IMR-90 (cell line): ENCODE measurements at regions not wholly inside any gene's neighbourhood (a gene's known extent, or its start where the extent isn't known, plus 50 kb on each side); places are given as distances from the start of the nearest gene placed in this dataset.

Source experiments
- ATAC-seq: fragments of 200-7000 bp; cut with Tn5 transposase; 2 replicates; pipeline ENCODE4 v1.9.1; 2020; ENCODE audit warnings: low read depth, mild to moderate bottlenecking, moderate library complexity
- BruUV-seq: library from RNA; stranded (reverse); fragments of 400-500 nt; replicated peaks from 2 replicates; lab custom pipeline; 2021; lab: Mats Ljungman, UMichigan
- CTCF ChIA-PET: fragments of 300-600 bp; formaldehyde crosslinking; extraction: SDS; loops from one replicate; lab custom pipeline; 2021; ENCODE audit warnings: antibody characterized with exemption; lab: Yijun Ruan, JAX
- POLR2A ChIA-PET: fragments of 300-600 bp; sonication (Branson Sonifier 250); formaldehyde crosslinking; loops from one replicate; lab custom pipeline; 2022; ENCODE audit warnings: antibody characterized with exemption; ENCODE audit not compliant: unreplicated experiment; lab: Charles Lee
- DNase-seq: peaks from one replicate; pipeline ENCODE4 v3.0.0; 2013
- H2AFZ ChIP-seq: replicated peaks from 2 replicates; pipeline ENCODE3; 2013; ENCODE audit warnings: low read length, mild to moderate bottlenecking; ENCODE audit not compliant: poor library complexity
- H2AK5ac ChIP-seq: 2 replicates; pipeline ENCODE4 v1.6.1; 2013; ENCODE audit warnings: low read depth, low read length, inconsistent platforms
- H2AK9ac ChIP-seq: replicated peaks from 2 replicates; pipeline ENCODE3; 2013; ENCODE audit warnings: mild to moderate bottlenecking, low read depth, low read length, moderate library complexity; ENCODE audit not compliant: poor library complexity
- H2BK120ac ChIP-seq: 2 replicates; pipeline ENCODE4 v1.6.1; 2013; ENCODE audit warnings: low read depth, low read length, inconsistent platforms
- H2BK15ac ChIP-seq: 3 replicates; pipeline ENCODE4 v1.6.1; 2013; ENCODE audit warnings: low read depth, low read length, inconsistent platforms
- H2BK20ac ChIP-seq: 2 replicates; pipeline ENCODE4 v1.6.1; 2013; ENCODE audit warnings: low read depth, mild to moderate bottlenecking, inconsistent platforms, low read length, moderate library complexity
- H2BK5ac ChIP-seq: 2 replicates; pipeline ENCODE4 v1.6.1; 2013; ENCODE audit warnings: mild to moderate bottlenecking, low read depth, low read length, inconsistent platforms; ENCODE audit not compliant: poor library complexity, severe bottlenecking
- H3K14ac ChIP-seq: replicated peaks from 2 replicates; pipeline ENCODE4 v1.6.1; 2013; ENCODE audit warnings: low read depth, low read length, inconsistent platforms
- H3K18ac ChIP-seq: 2 replicates; pipeline ENCODE4 v1.6.1; 2013; ENCODE audit warnings: low read depth, low read length, control low read depth
- H3K23ac ChIP-seq: 2 replicates; pipeline ENCODE4 v1.6.1; 2013; ENCODE audit warnings: low read depth, low read length, inconsistent platforms
- H3K27ac ChIP-seq: 2 replicates; pipeline ENCODE4 v1.5.1; 2013; ENCODE audit warnings: mild to moderate bottlenecking, control low read depth, low read length; ENCODE audit not compliant: insufficient read depth
- H3K27me3 ChIP-seq: 2 replicates; pipeline ENCODE4 v1.6.1; 2013; ENCODE audit warnings: low read length; ENCODE audit not compliant: control insufficient read depth, insufficient read depth
- H3K36me3 ChIP-seq: 2 replicates; pipeline ENCODE4 v1.6.1; 2013; ENCODE audit warnings: low read length, mixed read lengths; ENCODE audit not compliant: control insufficient read depth, insufficient read depth
- H3K4ac ChIP-seq: 2 replicates; pipeline ENCODE4 v1.6.1; 2013; ENCODE audit warnings: low read depth, low read length, inconsistent platforms
- H3K4me1 ChIP-seq: 2 replicates; pipeline ENCODE4 v1.6.1; 2013; ENCODE audit warnings: low read length, mixed read lengths; ENCODE audit not compliant: control insufficient read depth, insufficient read depth
- H3K4me2 ChIP-seq: 2 replicates; pipeline ENCODE4 v1.6.1; 2013; ENCODE audit warnings: low read depth, mild to moderate bottlenecking, control low read depth, low read length, moderate library complexity
- H3K4me3 ChIP-seq: 2 replicates; pipeline ENCODE4 v1.5.1; 2013; ENCODE audit warnings: low read depth, mild to moderate bottlenecking, control low read depth, low read length, moderate library complexity; ENCODE audit not compliant: insufficient read depth
- H3K56ac ChIP-seq: 2 replicates; pipeline ENCODE4 v1.6.1; 2013; ENCODE audit warnings: low read length, inconsistent platforms; ENCODE audit not compliant: insufficient read depth; ENCODE audit errors: extremely low read depth
- H3K79me1 ChIP-seq, 2 experiments: 2 replicates each; pipeline ENCODE4 v1.6.1; 2013; ENCODE audit warnings: low read length in 2 of 2, inconsistent platforms in 1 of 2, low read depth in 1 of 2
- H3K9ac ChIP-seq: 2 replicates; pipeline ENCODE4 v1.6.1; 2013; ENCODE audit warnings: low read depth, low read length, control low read depth
- H3K9me1 ChIP-seq: 2 replicates; pipeline ENCODE4 v1.6.1; 2013; ENCODE audit warnings: low read length, inconsistent platforms; ENCODE audit not compliant: insufficient read depth
- H3K9me3 ChIP-seq: 2 replicates; pipeline ENCODE4 v1.6.1; 2013; ENCODE audit warnings: low read length; ENCODE audit not compliant: control insufficient read depth, insufficient read depth
- H4K20me1 ChIP-seq: 2 replicates; pipeline ENCODE4 v1.6.1; 2013; ENCODE audit warnings: low read length, inconsistent platforms; ENCODE audit not compliant: insufficient read depth
- H4K5ac ChIP-seq: 2 replicates; pipeline ENCODE4 v1.6.1; 2013; ENCODE audit warnings: mild to moderate bottlenecking, low read depth, low read length, control low read depth
- H4K8ac ChIP-seq, 2 experiments: 2 replicates each; pipeline ENCODE4 v1.6.1; 2013; ENCODE audit warnings: low read depth in 2 of 2, low read length in 2 of 2, control low read depth in 1 of 2, inconsistent platforms in 1 of 2
- H4K91ac ChIP-seq: 2 replicates; pipeline ENCODE4 v1.6.1; 2013; ENCODE audit warnings: low read depth, low read length, inconsistent platforms; ENCODE audit not compliant: insufficient read depth
- CHD1 ChIP-seq: IDR thresholded peaks from 2 replicates; pipeline ENCODE4 v1.6.1; 2012; ENCODE audit warnings: low read depth, low read length, improper control_type of control experiment
- POLR2A ChIP-seq: IDR thresholded peaks from 2 replicates; pipeline ENCODE4 v1.6.1; 2012; ENCODE audit warnings: mild to moderate bottlenecking, low read depth, low read length
- WGBS, 2 experiments: methylation state at CpG; one replicate each; pipeline versions ENCODE4 v1.1.5 to v1.1.7; 2013; ENCODE audit warnings: missing lambda C conversion rate in 2 of 2; ENCODE audit not compliant: insufficient read length in 1 of 2; ENCODE audit errors: extremely low coverage in 2 of 2; 5-methylcytosine and 5-hydroxymethylcytosine counted together
- dilution Hi-C: fragments of 300-500 bp; cut with HindIII; formaldehyde crosslinking; loops from one replicate; pipeline ENCODE4 v1.14.3; 2018; ENCODE audit warnings: low sequenced_read_pairs; ENCODE audit not compliant: unreplicated experiment
- in situ Hi-C: fragments of 300-500 bp; cut with MboI; formaldehyde crosslinking; loops from 3 replicates; pipeline ENCODE4 v1.14.3; 2019; ENCODE audit warnings: low sequenced_read_pairs, inconsistent platforms, mixed read lengths
- intact Hi-C: fragments of 100-400 bp; cut with micrococcal nuclease; formaldehyde crosslinking; loops from 2 replicates; pipeline ENCODE4 v1.10.0; 2022

GRCh38 chr4:101718810-101719209 is 71.7 kb upstream of the BANK1 start:
- Histone ChIP-seq H3K9me3 (no peaks in the 10 kb centered on the region), H3K4me3 (no peak overlapping the region), H4K5ac (no peak overlapping the region), H4K91ac (no peak overlapping the region), H3K27ac (no peak overlapping the region), H4K8ac (no peak overlapping the region), H2AK9ac (no peak overlapping the region), H2AFZ (no peak overlapping the region), H3K4me1 (no peaks in the 10 kb centered on the region), H3K14ac (no peak overlapping the region), H3K4me2 (no peak overlapping the region), H3K27me3 (no peaks in the 10 kb centered on the region), H3K18ac (no peak overlapping the region), H2BK20ac (no peak overlapping the region), H3K4ac (no peak overlapping the region), H2AK5ac (no peak overlapping the region), H2BK15ac (no peak overlapping the region), H4K20me1 (no peaks in the 10 kb centered on the region), H3K23ac (no peak overlapping the region), H2BK5ac (no peak overlapping the region), H3K36me3 (no peaks in the 10 kb centered on the region), H3K9me1 (no peaks in the 10 kb centered on the region), H2BK120ac (no peak overlapping the region), H3K56ac (no peak overlapping the region), H3K9ac (no peak overlapping the region), H3K79me1 (no peaks in the 10 kb centered on the region)
- ATAC-seq = no peak
- BruUV-seq = no TSS peak
- dilution Hi-C loops = no loop called here
- in situ Hi-C loops = no loop called here
- ChIA-PET POLR2A (no interaction called here), CTCF (no interaction called here)
- no CpG with 5 or more reads among the region's 3 CpGs for WGBS, 2 experiments
- DNase-seq = no peak
- TF ChIP-seq POLR2A = no peak
- no peak for TF ChIP-seq CHD1
- intact Hi-C loops = no loop called here
